Uterus (tissue), 2 donors: ENCODE measurements at regions not wholly inside any gene's neighbourhood (a gene's known extent, or its start where the extent isn't known, plus 50 kb on each side); places are given as distances from the start of the nearest gene placed in this dataset.

ENCODE experiments used
- CTCF ChIP-seq, 4 experiments: fragments of 200-600 bp in 2 of 4; fragments of 450-650 bp in 2 of 4; sonication (generic) in 2 of 4; IDR thresholded peaks; one replicate each; pipeline ENCODE4 v1.5.1; 2016 to 2019; ENCODE audit warnings: antibody characterized with exemption in 4 of 4, mild to moderate bottlenecking in 2 of 4, moderate library complexity in 1 of 4
- POLR2A ChIP-seq, 2 donors: fragments of 450-650 bp; IDR thresholded peaks; one replicate each; pipeline ENCODE4 v1.6.1; 2016; ENCODE audit warnings: antibody characterized with exemption in 2 of 2, mild to moderate bottlenecking in 1 of 2, moderate library complexity in 1 of 2

GRCh38 chr14:98204139-98204538, 1067.9 kb downstream of the BCL11B start:
- TF ChIP-seq CTCF (IDR thresholded peaks at IDR 0.05): no peak
- TF ChIP-seq POLR2A (IDR thresholded peaks at IDR 0.05): no peak
